Tibial nerve (tissue), 4 donors: ENCODE measurements at regions not wholly inside any gene's neighbourhood (a gene's known extent, or its start where the extent isn't known, plus 50 kb on each side); places are given as distances from the start of the nearest gene placed in this dataset.

Experiments used
- DNase-seq, 2 donors: peaks; one replicate each; pipeline ENCODE4 v3.0.0-alpha.2; 2019; ENCODE audit warnings: low spot score in 2 of 2
- H3K27ac ChIP-seq, 4 donors: fragments of 200-600 bp; sonication (generic) in 3 of 4; one replicate each; pipeline ENCODE4 v1.5.1; 2017 to 2019; ENCODE audit warnings: mild to moderate bottlenecking in 1 of 4
- H3K27me3 ChIP-seq, 2 donors: fragments of 200-600 bp; sonication (generic) in 1 of 2; one replicate each; pipeline versions ENCODE4 v1.5.1 to v1.6.0; 2017 to 2019
- H3K36me3 ChIP-seq, 3 donors: fragments of 200-600 bp; sonication (generic); one replicate each; pipeline ENCODE4 v1.5.1; 2018 to 2019
- H3K4me1 ChIP-seq, 4 donors: fragments of 200-600 bp; sonication (generic) in 3 of 4; one replicate each; pipeline ENCODE4 v1.5.1; 2017 to 2019
- H3K4me3 ChIP-seq, 4 donors: fragments of 200-600 bp; sonication (generic) in 3 of 4; one replicate each; pipeline ENCODE4 v1.5.1; 2017 to 2019; ENCODE audit warnings: mild to moderate bottlenecking in 1 of 4, moderate library complexity in 1 of 4
- H3K9me3 ChIP-seq, 4 donors: fragments of 200-600 bp; sonication (generic) in 3 of 4; one replicate each; pipeline ENCODE4 v1.5.1; 2017 to 2019
- EP300 ChIP-seq, 2 donors: sonication (generic); formaldehyde crosslinking; IDR thresholded peaks; one replicate each; pipeline ENCODE4 v1.6.1; 2017; ENCODE audit warnings: antibody characterized with exemption in 2 of 2, mild to moderate bottlenecking in 1 of 2
- POLR2A ChIP-seq, 2 donors: fragments of 450-650 bp; IDR thresholded peaks; one replicate each; pipeline ENCODE4 v1.6.1; 2017; ENCODE audit warnings: antibody characterized with exemption in 2 of 2, mild to moderate bottlenecking in 2 of 2, moderate library complexity in 2 of 2
- WGBS, 2 donors: methylation state at CpG; one replicate each; pipeline ENCODE4 v1.1.5; 2018; 5-methylcytosine and 5-hydroxymethylcytosine counted together
- TF ChIP-seq, protein P1 (sequence below), 5 experiments: fragments of 200-600 bp in 3 of 5; fragments of 450-650 bp in 2 of 5; sonication (generic) in 3 of 5; IDR thresholded peaks; one replicate each; pipeline ENCODE4 v1.5.1; 2016 to 2019; ENCODE audit warnings: antibody characterized with exemption in 5 of 5, mild to moderate bottlenecking in 3 of 5, moderate library complexity in 2 of 5

- H3K27me3 ChIP-seq, result no peaks in the 10 kb centered on the region
- TF ChIP-seq, protein P1, sequence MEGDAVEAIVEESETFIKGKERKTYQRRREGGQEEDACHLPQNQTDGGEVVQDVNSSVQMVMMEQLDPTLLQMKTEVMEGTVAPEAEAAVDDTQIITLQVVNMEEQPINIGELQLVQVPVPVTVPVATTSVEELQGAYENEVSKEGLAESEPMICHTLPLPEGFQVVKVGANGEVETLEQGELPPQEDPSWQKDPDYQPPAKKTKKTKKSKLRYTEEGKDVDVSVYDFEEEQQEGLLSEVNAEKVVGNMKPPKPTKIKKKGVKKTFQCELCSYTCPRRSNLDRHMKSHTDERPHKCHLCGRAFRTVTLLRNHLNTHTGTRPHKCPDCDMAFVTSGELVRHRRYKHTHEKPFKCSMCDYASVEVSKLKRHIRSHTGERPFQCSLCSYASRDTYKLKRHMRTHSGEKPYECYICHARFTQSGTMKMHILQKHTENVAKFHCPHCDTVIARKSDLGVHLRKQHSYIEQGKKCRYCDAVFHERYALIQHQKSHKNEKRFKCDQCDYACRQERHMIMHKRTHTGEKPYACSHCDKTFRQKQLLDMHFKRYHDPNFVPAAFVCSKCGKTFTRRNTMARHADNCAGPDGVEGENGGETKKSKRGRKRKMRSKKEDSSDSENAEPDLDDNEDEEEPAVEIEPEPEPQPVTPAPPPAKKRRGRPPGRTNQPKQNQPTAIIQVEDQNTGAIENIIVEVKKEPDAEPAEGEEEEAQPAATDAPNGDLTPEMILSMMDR (IDR thresholded peaks at IDR 0.05), result no peak
- no peak for TF ChIP-seq EP300 (IDR thresholded peaks at IDR 0.05)
- no peak for TF ChIP-seq POLR2A (IDR thresholded peaks at IDR 0.05)
- no peaks in the 10 kb centered on the region for H3K36me3 ChIP-seq
- no peaks in the 10 kb centered on the region for H3K9me3 ChIP-seq
- no peak overlapping the region for H3K4me3 ChIP-seq
- 77 to 82% methylated on average over 8 of the region's 8 CpGs for WGBS, 2 donors
- no peak for DNase-seq
- H3K4me1 ChIP-seq, result no peaks in the 10 kb centered on the region
- H3K27ac ChIP-seq, result no peak overlapping the region
These were observed 304.0 kb downstream of the UQCRFS1 start for GRCh38 chr19:28908941-28909340.

DNA sequence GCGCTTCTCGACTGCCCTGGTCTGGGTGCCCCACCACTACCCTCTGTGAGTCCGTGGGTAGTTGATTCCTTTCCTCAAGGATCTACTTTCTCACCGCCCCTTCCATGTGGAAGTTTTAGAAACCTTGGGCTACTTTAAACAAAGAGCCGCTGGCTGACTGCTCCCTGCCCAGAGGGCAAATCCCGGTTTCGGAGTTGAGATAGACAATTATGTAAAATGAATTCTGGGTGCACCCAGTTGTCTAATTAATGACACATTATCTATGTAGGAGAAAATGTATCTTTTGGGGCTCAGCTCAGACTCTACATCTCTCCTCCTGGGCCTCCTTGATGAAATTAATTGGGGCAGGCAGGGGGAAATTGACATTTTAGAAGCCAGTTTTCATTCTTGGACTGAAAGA lies 305.4 kb downstream of the UQCRFS1 start:
- no peaks in the 10 kb centered on the region for H3K27me3 ChIP-seq
- no peaks in the 10 kb centered on the region for H3K36me3 ChIP-seq
- H3K27ac ChIP-seq, result no peak overlapping the region
- no peak for DNase-seq
- 69 to 73% methylated on average over 7 of the region's 7 CpGs for WGBS, 2 donors
- no peaks in the 10 kb centered on the region for H3K4me1 ChIP-seq
- H3K4me3 ChIP-seq, result no peak overlapping the region
- TF ChIP-seq POLR2A (IDR thresholded peaks at IDR 0.05) (no peak), EP300 (IDR thresholded peaks at IDR 0.05) (no peak)
- TF ChIP-seq, protein P1 (IDR thresholded peaks at IDR 0.05), result no peak
- no peaks in the 10 kb centered on the region for H3K9me3 ChIP-seq

GRCh38 chr19:28905996-28906395 lies 307.0 kb downstream of the UQCRFS1 start:
- Histone ChIP-seq H3K4me3 (no peak overlapping the region), H3K4me1 (no peaks in the 10 kb centered on the region), H3K9me3 (no peaks in the 10 kb centered on the region), H3K36me3 (no peaks in the 10 kb centered on the region), H3K27ac (no peak overlapping the region), H3K27me3 (no peaks in the 10 kb centered on the region)
- 84% methylated on average over 9 of the region's 9 CpGs for WGBS, 2 donors
- no peak for TF ChIP-seq POLR2A (IDR thresholded peaks at IDR 0.05)
- TF ChIP-seq, protein P1 (IDR thresholded peaks at IDR 0.05), result no peak
- TF ChIP-seq EP300 (IDR thresholded peaks at IDR 0.05), result no peak
- DNase-seq, result no peak

- no peak overlapping the region for H3K27ac ChIP-seq
- 69 to 84% methylated on average over 4 of the region's 4 CpGs for WGBS, 2 donors
These were observed 313.2 kb downstream of the UQCRFS1 start for GRCh38 chr19:28899703-28900102.

DNA sequence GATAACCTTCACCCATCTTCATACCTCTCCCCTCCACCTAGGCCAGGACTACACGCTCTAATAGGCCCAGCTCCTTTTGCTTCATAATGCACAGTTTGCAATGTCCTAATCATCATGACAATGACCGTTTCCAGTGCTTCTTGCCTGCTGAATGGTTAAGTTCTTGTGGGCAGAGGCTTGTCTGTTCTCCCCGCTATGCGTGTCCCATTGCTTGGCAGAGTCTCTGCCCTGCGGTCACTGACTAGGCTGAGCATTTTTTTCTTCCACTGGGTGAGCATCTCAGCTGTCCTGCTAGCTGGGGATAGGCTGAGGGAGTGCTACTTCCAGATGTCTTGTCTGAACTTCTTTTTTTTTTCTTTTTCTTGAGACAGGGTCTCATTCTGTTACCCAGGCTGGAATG lies 314.7 kb downstream of the UQCRFS1 start:
- H3K9me3 ChIP-seq, result no peaks in the 10 kb centered on the region
- H3K27ac ChIP-seq, result no peak overlapping the region
- TF ChIP-seq, protein P1 (IDR thresholded peaks at IDR 0.05), result no peak
- TF ChIP-seq EP300 (IDR thresholded peaks at IDR 0.05) (no peak), POLR2A (IDR thresholded peaks at IDR 0.05) (no peak)
- no peak for DNase-seq
- WGBS, 2 donors, result 70 to 80% methylated on average over 5 of the region's 5 CpGs
- H3K27me3 ChIP-seq, result no peaks in the 10 kb centered on the region
- H3K4me1 ChIP-seq, result no peaks in the 10 kb centered on the region
- H3K4me3 ChIP-seq, result no peak overlapping the region
- H3K36me3 ChIP-seq, result no peaks in the 10 kb centered on the region

More at GRCh38 chr19:28899703-28900102, 313.2 kb downstream of the UQCRFS1 start:
- DNase-seq, result no peak
- no peaks in the 10 kb centered on the region for H3K9me3 ChIP-seq
- no peaks in the 10 kb centered on the region for H3K4me1 ChIP-seq
- H3K36me3 ChIP-seq, result no peaks in the 10 kb centered on the region
- H3K27me3 ChIP-seq, result no peaks in the 10 kb centered on the region
- no peak overlapping the region for H3K4me3 ChIP-seq
- no peak for TF ChIP-seq EP300 (IDR thresholded peaks at IDR 0.05)
- TF ChIP-seq, protein P1 (IDR thresholded peaks at IDR 0.05), result no peak
